ENCODE measurements at regions not wholly inside any gene's neighbourhood (a gene's known extent, or its start where the extent isn't known, plus 50 kb on each side); places are given as distances from the start of the nearest gene placed in this dataset.

DNA sequence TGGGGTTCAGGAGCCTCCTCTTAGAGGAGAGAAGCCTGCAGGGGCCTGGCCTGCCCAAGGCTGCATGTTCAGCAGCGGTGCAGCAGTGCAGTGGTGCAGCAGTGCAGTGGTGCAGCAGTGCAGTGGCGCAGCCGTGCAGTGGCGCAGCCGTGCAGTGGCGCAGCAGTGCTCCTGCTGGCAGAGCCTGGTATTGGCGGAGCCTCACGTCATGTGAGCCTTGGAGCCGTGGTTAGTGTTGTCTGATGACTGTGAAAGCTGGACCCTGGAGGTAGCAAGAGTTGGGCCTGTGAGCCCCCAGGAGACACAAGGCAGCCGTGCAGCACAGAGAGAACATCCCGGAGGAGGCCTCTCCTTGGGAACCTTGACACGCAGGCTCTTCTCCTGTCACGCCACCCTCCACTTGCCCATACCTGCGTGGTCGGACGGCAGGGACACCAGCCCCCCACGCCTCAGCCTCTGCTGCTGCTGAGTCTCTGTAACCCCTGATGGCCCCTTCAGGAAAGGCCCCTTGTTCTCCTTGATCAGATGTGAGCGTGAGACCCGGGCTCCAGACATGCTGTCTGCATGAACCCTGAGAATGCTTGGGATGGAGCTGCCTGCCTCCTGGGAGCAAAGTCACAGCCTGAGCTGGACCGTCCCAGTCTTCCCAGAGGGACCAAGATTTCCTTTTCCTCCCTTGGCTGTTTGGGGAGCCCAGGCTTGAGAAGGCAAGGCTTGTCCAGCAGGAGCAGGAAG is 193.7 kb downstream of the KIF26A start:
- Histone ChIP-seq H3K27ac (no peak overlapping the region), H3K4me1 (no peaks in the 10 kb centered on the region), H3K27me3 (no peaks in the 10 kb centered on the region), H3K4me3 (no peak overlapping the region), H3K9ac (ENCODE audit: low read depth in 2 of 2, low read length in 2 of 2) (no peak overlapping the region), H3K36me3 (no peaks in the 10 kb centered on the region), H3K9me3 (no peaks in the 10 kb centered on the region)
- peak; percentile 16 for DNase-seq
- TF ChIP-seq, protein P1, sequence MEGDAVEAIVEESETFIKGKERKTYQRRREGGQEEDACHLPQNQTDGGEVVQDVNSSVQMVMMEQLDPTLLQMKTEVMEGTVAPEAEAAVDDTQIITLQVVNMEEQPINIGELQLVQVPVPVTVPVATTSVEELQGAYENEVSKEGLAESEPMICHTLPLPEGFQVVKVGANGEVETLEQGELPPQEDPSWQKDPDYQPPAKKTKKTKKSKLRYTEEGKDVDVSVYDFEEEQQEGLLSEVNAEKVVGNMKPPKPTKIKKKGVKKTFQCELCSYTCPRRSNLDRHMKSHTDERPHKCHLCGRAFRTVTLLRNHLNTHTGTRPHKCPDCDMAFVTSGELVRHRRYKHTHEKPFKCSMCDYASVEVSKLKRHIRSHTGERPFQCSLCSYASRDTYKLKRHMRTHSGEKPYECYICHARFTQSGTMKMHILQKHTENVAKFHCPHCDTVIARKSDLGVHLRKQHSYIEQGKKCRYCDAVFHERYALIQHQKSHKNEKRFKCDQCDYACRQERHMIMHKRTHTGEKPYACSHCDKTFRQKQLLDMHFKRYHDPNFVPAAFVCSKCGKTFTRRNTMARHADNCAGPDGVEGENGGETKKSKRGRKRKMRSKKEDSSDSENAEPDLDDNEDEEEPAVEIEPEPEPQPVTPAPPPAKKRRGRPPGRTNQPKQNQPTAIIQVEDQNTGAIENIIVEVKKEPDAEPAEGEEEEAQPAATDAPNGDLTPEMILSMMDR (IDR thresholded peaks at IDR 0.05), result no peak
- intact Hi-C loops (cut with DNase I), result no loop called here

DNA sequence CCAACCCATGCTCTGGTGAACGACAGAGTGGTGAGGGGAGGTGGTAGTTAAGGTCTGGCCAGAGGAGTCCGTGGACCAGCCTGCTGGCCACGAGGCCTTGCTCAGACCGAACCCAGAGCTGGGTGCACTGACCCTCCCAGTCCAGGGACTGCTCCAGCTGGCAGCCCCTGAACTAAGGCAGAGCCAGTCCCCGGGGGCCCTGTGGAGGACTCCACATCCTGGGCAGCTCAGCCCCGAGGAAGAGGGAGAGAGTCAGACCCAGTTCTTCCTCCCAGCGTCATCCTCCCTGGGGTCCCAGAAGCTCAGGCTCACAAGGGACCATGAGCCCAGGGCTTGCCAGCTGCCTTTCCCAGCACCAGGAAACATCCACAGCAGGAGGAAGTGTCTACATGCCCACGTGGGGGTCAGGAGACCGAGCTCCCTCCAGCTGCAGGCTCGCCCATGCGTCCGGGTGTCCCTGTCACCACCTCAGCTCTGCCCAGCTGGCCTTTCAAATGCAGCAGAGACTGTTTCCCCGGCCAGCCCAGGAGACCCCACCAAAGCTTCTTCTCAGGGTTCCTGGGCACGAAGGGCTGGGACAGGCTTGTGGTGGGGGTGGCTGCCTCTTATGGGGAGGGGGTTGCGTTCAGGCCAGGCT is 194.4 kb downstream of the KIF26A start:
- Histone ChIP-seq H3K36me3 (no peaks in the 10 kb centered on the region), H3K27me3 (no peaks in the 10 kb centered on the region), H3K4me1 (no peaks in the 10 kb centered on the region), H3K9ac (ENCODE audit: low read depth in 2 of 2, low read length in 2 of 2) (no peak overlapping the region), H3K27ac (no peak overlapping the region), H3K4me3 (no peak overlapping the region), H3K9me3 (no peaks in the 10 kb centered on the region)
- peak; percentile 12 for DNase-seq
- intact Hi-C loops (cut with DNase I), result no loop called here
- TF ChIP-seq, protein P1 (IDR thresholded peaks at IDR 0.05), result no peak

DNA sequence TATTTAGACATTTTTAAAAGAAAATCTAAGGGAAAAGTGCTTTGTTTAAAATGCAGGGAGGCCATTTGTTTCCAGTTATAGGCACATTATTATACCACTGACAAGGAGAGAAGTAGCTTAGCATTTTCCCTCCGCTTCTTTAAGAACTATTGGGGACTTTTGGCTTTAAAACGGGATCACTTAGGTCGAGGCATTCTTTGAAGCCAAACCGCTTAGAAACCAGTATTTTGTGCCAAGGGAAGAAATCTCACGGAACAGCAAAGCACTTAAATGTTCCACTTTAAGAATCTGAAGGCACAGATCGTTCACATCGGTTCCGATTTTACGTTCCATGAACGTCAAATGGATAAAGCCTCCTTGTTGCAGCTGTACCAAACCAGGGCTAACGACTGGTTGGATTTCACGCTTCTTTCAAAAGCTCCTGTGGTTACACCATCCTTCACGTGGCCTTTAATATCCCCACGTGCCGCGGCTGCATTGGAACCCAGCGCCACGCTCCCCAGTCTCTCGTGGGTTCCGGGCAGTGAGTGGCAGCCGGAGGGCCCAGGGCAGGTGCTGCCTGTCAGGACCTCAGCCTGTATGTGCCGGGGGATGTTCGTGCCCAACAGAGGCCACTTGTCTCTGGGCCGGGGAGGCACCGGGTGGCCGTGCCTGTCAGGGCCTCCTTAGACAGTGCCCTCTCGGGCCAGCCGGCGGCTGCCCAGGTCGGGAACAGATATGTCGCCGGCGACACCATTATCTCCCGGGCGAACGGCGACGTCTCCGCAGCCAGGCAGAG is 195.4 kb downstream of the KIF26A start:
- DNase-seq, result peak; percentile 13
- Histone ChIP-seq H3K27ac (no peak overlapping the region), H3K4me3 (no peak overlapping the region), H3K36me3 (no peaks in the 10 kb centered on the region), H3K4me1 (no peaks in the 10 kb centered on the region), H3K27me3 (no peaks in the 10 kb centered on the region), H3K9ac (ENCODE audit: low read depth in 2 of 2, low read length in 2 of 2) (no peak overlapping the region), H3K9me3 (no peaks in the 10 kb centered on the region)
- TF ChIP-seq, protein P1 (IDR thresholded peaks at IDR 0.05), result no peak
- intact Hi-C loops (cut with DNase I), result no loop called here

DNA sequence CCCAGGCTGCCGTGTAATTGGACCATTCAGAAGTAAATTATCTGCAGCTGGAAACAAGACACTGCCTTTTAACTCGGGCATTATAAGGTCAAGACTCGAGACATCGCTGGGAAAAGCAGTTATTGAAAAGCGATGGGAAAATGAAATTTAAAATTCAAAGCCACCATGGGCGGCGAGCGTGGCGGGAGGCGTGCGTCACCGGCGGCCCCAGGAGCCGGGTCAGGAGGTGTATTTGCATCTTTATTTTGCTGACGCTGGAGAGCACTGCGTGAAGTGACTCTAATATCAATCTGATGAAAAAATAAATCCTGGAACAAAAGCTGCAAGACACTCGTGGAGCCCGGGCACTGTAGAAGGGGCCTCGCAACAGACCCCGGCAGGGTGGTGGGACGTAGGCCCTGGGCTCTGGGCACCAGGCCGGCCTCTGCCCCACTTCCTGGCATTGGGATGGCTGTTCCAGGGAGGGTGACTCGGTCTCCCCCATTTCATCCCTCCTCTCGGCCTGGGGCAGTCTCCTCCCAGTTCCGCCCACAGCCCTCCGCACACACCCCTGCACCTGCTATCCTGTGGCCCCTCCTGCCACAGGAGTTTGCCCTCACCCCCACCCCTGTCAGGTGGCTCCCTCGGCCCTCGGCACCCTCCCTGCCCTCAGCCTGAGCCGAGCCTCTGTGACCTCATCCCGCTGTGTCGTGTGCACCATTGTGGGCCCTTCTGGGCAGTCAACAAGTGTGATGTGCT is 196.2 kb downstream of the KIF26A start:
- intact Hi-C loops (cut with DNase I), result no loop called here
- no peak overlapping the region for H3K4me3 ChIP-seq
- peak; percentile 14 for DNase-seq
- H3K27me3 ChIP-seq, result no peaks in the 10 kb centered on the region
- no peaks in the 10 kb centered on the region for H3K9me3 ChIP-seq
- H3K27ac ChIP-seq, result no peak overlapping the region
- no peak overlapping the region for H3K9ac ChIP-seq (ENCODE audit: low read depth in 2 of 2, low read length in 2 of 2)
- no peaks in the 10 kb centered on the region for H3K4me1 ChIP-seq
- TF ChIP-seq, protein P1 (IDR thresholded peaks at IDR 0.05), result no peak
- no peaks in the 10 kb centered on the region for H3K36me3 ChIP-seq

DNA sequence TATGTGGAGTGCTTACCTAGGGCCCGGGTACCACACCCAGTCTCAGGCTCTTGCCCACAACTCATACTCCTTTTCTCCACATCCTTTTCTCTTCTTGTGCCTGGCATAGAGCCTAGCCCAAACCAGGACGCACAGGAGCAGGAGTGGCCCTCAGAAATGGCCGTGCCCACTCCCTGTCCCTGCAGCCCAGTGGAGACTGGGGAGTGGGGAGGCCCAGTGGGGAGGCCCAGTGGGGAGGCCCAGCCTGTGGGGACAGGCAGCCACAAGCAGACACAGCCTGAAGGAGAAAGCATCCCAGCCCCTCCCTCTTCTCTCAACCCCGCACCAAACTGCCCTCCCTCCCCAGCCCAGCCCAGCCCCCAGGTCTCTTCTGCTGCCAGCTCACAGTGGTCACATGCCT is 196.8 kb downstream of the KIF26A start:
- TF ChIP-seq, protein P1 (IDR thresholded peaks at IDR 0.05), result no peak
- no peak overlapping the region for H3K9ac ChIP-seq (ENCODE audit: low read depth in 2 of 2, low read length in 2 of 2)
- H3K4me1 ChIP-seq, result no peaks in the 10 kb centered on the region
- no peak for DNase-seq
- no peak overlapping the region for H3K4me3 ChIP-seq
- intact Hi-C loops (cut with DNase I), result no loop called here
- H3K27ac ChIP-seq, result no peak overlapping the region
- H3K9me3 ChIP-seq, result no peaks in the 10 kb centered on the region
- no peaks in the 10 kb centered on the region for H3K27me3 ChIP-seq
- H3K36me3 ChIP-seq, result no peaks in the 10 kb centered on the region
